Neuronal stem cell (in vitro differentiated cells): ENCODE measurements at regions not wholly inside any gene's neighbourhood (a gene's known extent, or its start where the extent isn't known, plus 50 kb on each side); places are given as distances from the start of the nearest gene placed in this dataset.

Source experiments
- DNase-seq: peaks from one replicate; pipeline ENCODE4 v3.0.0-alpha.2; 2013; ENCODE audit warnings: low spot score
- H2AFZ ChIP-seq: one replicate; pipeline ENCODE4 v1.6.1; 2013; ENCODE audit warnings: mild to moderate bottlenecking, low read length, inconsistent platforms
- H2AK5ac ChIP-seq: 2 replicates; pipeline ENCODE4 v1.6.1; 2013; ENCODE audit warnings: low read depth, mild to moderate bottlenecking, inconsistent platforms, low read length, moderate library complexity, mixed read lengths
- H2BK120ac ChIP-seq: 2 replicates; pipeline ENCODE4 v1.6.1; 2013; ENCODE audit warnings: low read depth, mild to moderate bottlenecking, inconsistent platforms, low read length, moderate library complexity, mixed read lengths
- H2BK12ac ChIP-seq: one replicate; pipeline ENCODE4 v1.6.1; 2013; ENCODE audit warnings: low read length, inconsistent platforms
- H2BK15ac ChIP-seq: 2 replicates; pipeline ENCODE4 v1.6.1; 2013; ENCODE audit warnings: mild to moderate bottlenecking, low read length, inconsistent platforms, mixed read lengths
- H2BK5ac ChIP-seq: one replicate; pipeline ENCODE4 v1.6.1; 2013; ENCODE audit warnings: inconsistent platforms, mild to moderate bottlenecking, low read length, moderate library complexity
- H3K14ac ChIP-seq: one replicate; pipeline ENCODE4 v1.6.1; 2013; ENCODE audit warnings: low read length, inconsistent platforms
- H3K18ac ChIP-seq: 2 replicates; pipeline ENCODE4 v1.6.1; 2013; ENCODE audit warnings: low read length, inconsistent platforms
- H3K23ac ChIP-seq: 2 replicates; pipeline ENCODE4 v1.6.1; 2013; ENCODE audit warnings: low read depth, mild to moderate bottlenecking, mixed read lengths, low read length, inconsistent platforms; ENCODE audit not compliant: poor library complexity
- H3K27ac ChIP-seq: replicated peaks from 3 replicates; pipeline ENCODE4 v1.5.1; 2013; ENCODE audit warnings: low read length, inconsistent platforms
- H3K27me3 ChIP-seq, 3 experiments: 2 replicates each; pipeline ENCODE4 v1.6.1; 2013; ENCODE audit warnings: low read length in 3 of 3, mild to moderate bottlenecking in 2 of 3, inconsistent platforms in 1 of 3, low read depth in 1 of 3, mixed read lengths in 1 of 3, moderate library complexity in 1 of 3; ENCODE audit not compliant: control insufficient read depth in 3 of 3, insufficient read depth in 3 of 3
- H3K36me3 ChIP-seq, 2 donors: replicated peaks in 1 of 2; 2 replicates each; pipeline ENCODE4 v1.6.1; 2013; ENCODE audit warnings: low read length in 2 of 2; ENCODE audit not compliant: control insufficient read depth in 2 of 2, insufficient read depth in 2 of 2
- H3K4ac ChIP-seq: 2 replicates; pipeline ENCODE4 v1.6.1; 2013; ENCODE audit warnings: inconsistent platforms, mild to moderate bottlenecking, low read length, moderate library complexity
- H3K4me1 ChIP-seq, 2 donors: 1 replicate in 1 of 2; 2 replicates in 1 of 2; pipeline ENCODE4 v1.6.1; 2013; ENCODE audit warnings: low read length in 2 of 2, low read depth in 1 of 2; ENCODE audit not compliant: control insufficient read depth in 2 of 2, insufficient read depth in 1 of 2
- H3K4me2 ChIP-seq: one replicate; pipeline ENCODE4 v1.6.1; 2013; ENCODE audit warnings: mild to moderate bottlenecking, low read length, inconsistent platforms; ENCODE audit not compliant: insufficient read depth, poor library complexity, severe bottlenecking
- H3K4me3 ChIP-seq, 2 donors: 2 replicates each; pipeline ENCODE4 v1.5.1; 2013; ENCODE audit warnings: low read length in 2 of 2, mild to moderate bottlenecking in 2 of 2, inconsistent platforms in 1 of 2, moderate library complexity in 1 of 2
- H3K79me1 ChIP-seq: one replicate; pipeline ENCODE4 v1.6.1; 2013; ENCODE audit warnings: low read depth, mild to moderate bottlenecking, inconsistent platforms, low read length, moderate library complexity
- H3K9ac ChIP-seq: one replicate; pipeline ENCODE4 v1.6.1; 2013; ENCODE audit warnings: mild to moderate bottlenecking, low read depth, low read length, inconsistent platforms; ENCODE audit not compliant: poor library complexity
- H3K9me3 ChIP-seq, 2 donors: replicated peaks in 1 of 2; 2 replicates each; pipeline versions ENCODE3 to v1.6.1; 2013; ENCODE audit warnings: low read length in 2 of 2, mild to moderate bottlenecking in 2 of 2, inconsistent platforms in 1 of 2, low read depth in 1 of 2, mixed read lengths in 1 of 2, moderate library complexity in 1 of 2; ENCODE audit not compliant: control insufficient read depth in 2 of 2, insufficient read depth in 1 of 2
- H4K8ac ChIP-seq: one replicate; pipeline ENCODE4 v1.6.1; 2013; ENCODE audit warnings: low read depth, mild to moderate bottlenecking, inconsistent platforms, low read length, moderate library complexity
- H4K91ac ChIP-seq: one replicate; pipeline ENCODE4 v1.6.1; 2013; ENCODE audit warnings: low read length, low read depth, mild to moderate bottlenecking, inconsistent platforms; ENCODE audit not compliant: poor library complexity
- WGBS, 2 donors: extraction: QIAGEN DNeasy Blood & Tissue Kit; methylation state at CpG; one replicate each; pipeline ENCODE4 v1.1.7; 2013; ENCODE audit warnings: missing lambda C conversion rate in 2 of 2, mixed read lengths in 1 of 2; ENCODE audit not compliant: insufficient read length in 2 of 2, insufficient replicate concordance in 1 of 2; ENCODE audit errors: extremely low coverage in 2 of 2; 5-methylcytosine and 5-hydroxymethylcytosine counted together

- H3K27ac ChIP-seq, result no peak overlapping the region
- H3K9ac ChIP-seq, result no peak overlapping the region
- no peak overlapping the region for H3K4ac ChIP-seq
- no peak overlapping the region for H2BK120ac ChIP-seq
- H3K4me2 ChIP-seq, result no peak overlapping the region
- H3K27me3 ChIP-seq, result no peaks in the 10 kb centered on the region
- H3K36me3 ChIP-seq, result no peaks in the 10 kb centered on the region
- WGBS, 2 donors, result no CpG with 5 or more reads among the region's 2 CpGs
- no peak overlapping the region for H2BK5ac ChIP-seq
- peaks cover 0 to 3% of the 10 kb centered on the region in 2 donors for H3K4me1 ChIP-seq
- no peak overlapping the region for H3K4me3 ChIP-seq
- no peak overlapping the region for H3K18ac ChIP-seq
- no peak overlapping the region for H2BK15ac ChIP-seq
- H4K91ac ChIP-seq, result no peak overlapping the region
- H3K14ac ChIP-seq, result no peak overlapping the region
- H2BK12ac ChIP-seq, result no peak overlapping the region
- no peaks in the 10 kb centered on the region for H3K79me1 ChIP-seq
- no peak overlapping the region for H3K23ac ChIP-seq
- peak overlapping the region; percentile 73 for H2AFZ ChIP-seq
- no peaks in the 10 kb centered on the region for H3K9me3 ChIP-seq
- H2AK5ac ChIP-seq, result no peak overlapping the region
- no peak overlapping the region for H4K8ac ChIP-seq
- peak; percentile 3 for DNase-seq
These were observed 758.1 kb upstream of the EPHA7 start for GRCh38 chr6:94177429-94177828.

- H3K4me1 ChIP-seq, result peaks cover 0 to 3% of the 10 kb centered on the region in 2 donors
- H3K27ac ChIP-seq, result no peak overlapping the region
- DNase-seq, result no peak
These were observed 756.1 kb upstream of the EPHA7 start for GRCh38 chr6:94175465-94175864.

GRCh38 chr6:94163877-94164276 lies 744.5 kb upstream of the EPHA7 start:
- no peak overlapping the region for H2BK15ac ChIP-seq
- H4K91ac ChIP-seq, result no peak overlapping the region
- no peak overlapping the region for H2AFZ ChIP-seq
- no peak overlapping the region for H2AK5ac ChIP-seq
- H3K4me1 ChIP-seq, result no peaks in the 10 kb centered on the region
- no peak overlapping the region for H3K23ac ChIP-seq
- no peak overlapping the region for H2BK5ac ChIP-seq
- H3K9ac ChIP-seq, result no peak overlapping the region
- H2BK120ac ChIP-seq, result no peak overlapping the region
- no peak overlapping the region for H3K4me3 ChIP-seq
- H3K79me1 ChIP-seq, result no peaks in the 10 kb centered on the region
- H3K27ac ChIP-seq, result no peak overlapping the region
- H2BK12ac ChIP-seq, result no peak overlapping the region
- no peaks in the 10 kb centered on the region for H3K27me3 ChIP-seq
- H3K18ac ChIP-seq, result no peak overlapping the region
- WGBS, 2 donors, result no CpG with 5 or more reads among the region's 1 CpG
- H4K8ac ChIP-seq, result no peak overlapping the region
- no peak for DNase-seq
- H3K14ac ChIP-seq, result no peak overlapping the region
- H3K4me2 ChIP-seq, result no peak overlapping the region
- no peaks in the 10 kb centered on the region for H3K9me3 ChIP-seq
- H3K4ac ChIP-seq, result no peak overlapping the region
- H3K36me3 ChIP-seq, result no peaks in the 10 kb centered on the region

More at GRCh38 chr6:94175465-94175864, 756.1 kb upstream of the EPHA7 start:
- Histone ChIP-seq H3K23ac (no peak overlapping the region), H2BK5ac (no peak overlapping the region), H3K4ac (no peak overlapping the region), H2AFZ (no peak overlapping the region), H2BK120ac (no peak overlapping the region), H3K4me3 (no peak overlapping the region), H3K14ac (no peak overlapping the region), H4K91ac (no peak overlapping the region), H2BK12ac (no peak overlapping the region), H3K36me3 (no peaks in the 10 kb centered on the region), H3K79me1 (no peaks in the 10 kb centered on the region), H2BK15ac (no peak overlapping the region), H2AK5ac (no peak overlapping the region), H3K9me3 (no peaks in the 10 kb centered on the region), H3K27me3 (no peaks in the 10 kb centered on the region), H3K18ac (no peak overlapping the region), H3K4me2 (no peak overlapping the region), H4K8ac (no peak overlapping the region), H3K9ac (no peak overlapping the region)
- no CpG with 5 or more reads among the region's 2 CpGs for WGBS, 2 donors

DNA sequence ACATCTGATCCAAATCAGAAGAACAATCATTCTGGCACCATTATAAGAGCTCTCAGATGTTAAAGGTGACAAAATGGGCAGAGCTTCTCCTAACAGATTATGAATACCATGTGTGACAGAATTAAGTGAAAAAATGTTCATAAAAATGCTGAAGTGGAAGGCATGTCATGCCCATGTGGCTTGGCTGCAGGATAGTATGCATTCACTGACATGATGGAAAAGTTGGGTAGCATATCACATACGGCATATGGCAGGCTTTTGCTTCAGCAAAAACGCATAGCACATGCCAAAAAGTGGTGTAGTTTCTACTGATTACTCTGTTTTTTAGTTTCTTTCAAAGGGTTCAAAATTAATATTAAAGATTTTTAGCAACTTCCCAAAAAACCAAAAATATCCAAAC lies 731.5 kb upstream of the EPHA7 start:
- Histone ChIP-seq H2AFZ (no peak overlapping the region), H3K36me3 (no peaks in the 10 kb centered on the region), H3K4me3 (no peak overlapping the region), H3K4me2 (no peak overlapping the region), H3K27ac (no peak overlapping the region), H3K9me3 (no peaks in the 10 kb centered on the region), H2AK5ac (no peak overlapping the region), H3K27me3 (no peaks in the 10 kb centered on the region), H3K4ac (no peak overlapping the region), H2BK15ac (no peak overlapping the region), H3K18ac (no peak overlapping the region), H3K79me1 (no peaks in the 10 kb centered on the region), H2BK12ac (no peak overlapping the region), H3K14ac (no peak overlapping the region), H2BK120ac (no peak overlapping the region), H3K4me1 (no peaks in the 10 kb centered on the region), H3K23ac (no peak overlapping the region), H4K91ac (no peak overlapping the region), H2BK5ac (no peak overlapping the region), H3K9ac (no peak overlapping the region), H4K8ac (no peak overlapping the region)
- WGBS, 2 donors, result no CpG with 5 or more reads among the region's 2 CpGs
- no peak for DNase-seq
